ENCODE measurements at regions not wholly inside any gene's neighbourhood (a gene's known extent, or its start where the extent isn't known, plus 50 kb on each side); places are given as distances from the start of the nearest gene placed in this dataset.

DNA sequence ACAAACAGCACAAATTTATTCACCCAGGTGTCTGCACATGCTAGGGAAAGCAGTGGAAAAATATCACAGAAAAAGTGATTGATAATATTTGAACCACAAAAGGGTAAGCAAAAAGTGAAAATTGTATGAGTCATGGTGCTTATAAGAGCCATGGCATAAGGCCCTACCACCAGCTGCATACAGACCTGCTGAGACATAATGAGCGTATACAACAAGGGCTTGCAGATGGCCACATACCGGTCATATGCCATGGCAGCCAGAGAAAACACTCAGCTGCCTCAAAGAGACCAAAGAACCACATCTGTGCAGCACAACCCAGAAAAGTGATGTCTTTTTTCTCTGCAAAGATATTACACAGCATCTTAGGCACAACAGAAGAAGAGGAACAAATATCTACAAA, 71.4 kb upstream of the OR9G4 start:
- Histone ChIP-seq H3K9ac (ENCODE audit: low read length) (no peak overlapping the region), H3K79me2 (ENCODE audit: insufficient read depth, low read length) (no peaks in the 10 kb centered on the region), H3K27ac (ENCODE audit: low read depth, low read length) (no peak overlapping the region), H3K4me3 (replicated peaks in 1 of 2; ENCODE audit: low read depth in 1 of 2, low read length in 2 of 2) (no peak overlapping the region), H3K36me3 (ENCODE audit: control insufficient read depth in 1 of 2, insufficient read depth in 2 of 2, low read length in 2 of 2) (no peaks in the 10 kb centered on the region), H2AFZ (ENCODE audit: low read depth, low read length, poor library complexity, severe bottlenecking) (no peak overlapping the region), H3K4me1 (ENCODE audit: control insufficient read depth in 1 of 2, insufficient read depth in 2 of 2, low read length in 2 of 2) (no peaks in the 10 kb centered on the region), H3K9me2 (ENCODE audit: insufficient read depth) (no peaks in the 10 kb centered on the region), H3K9me3 (ENCODE audit: control insufficient read depth in 1 of 2, insufficient read depth in 1 of 2, low read depth in 1 of 2, low read length in 2 of 2) (no peaks in the 10 kb centered on the region; a peak in 1 of 4 replicates), H3K4me2 (ENCODE audit: low read length) (no peak overlapping the region), H4K20me1 (ENCODE audit: insufficient read depth) (no peaks in the 10 kb centered on the region), H3K27me3 (ENCODE audit: insufficient read depth, low read length) (no peaks in the 10 kb centered on the region)
- no peak for DNase-seq (ENCODE audit: low read depth, low spot score)
- ChIA-PET CTCF (no interaction called here), POLR2A (no interaction called here), RAD21 (ENCODE audit: low non-redundant PET in 1 of 2, low total read pairs in 2 of 2, uncharacterized antibody in 2 of 2, unreplicated experiment in 2 of 2) (no interaction called here)
- BruUV-seq (replicated peaks): no TSS peak
- TF ChIP-seq JUND (IDR thresholded peaks at IDR 0.05) (no peak), TCF7L2 (IDR thresholded peaks at IDR 0.05; ENCODE audit: borderline replicate concordance, extremely low read depth, insufficient read depth, insufficient read length) (no peak), SP1 (IDR thresholded peaks at IDR 0.05; ENCODE audit: low read depth) (no peak), EZH2 (IDR thresholded peaks at IDR 0.05) (no peak), ZFX (IDR thresholded peaks at IDR 0.05) (no peak), CBX3 (IDR thresholded peaks at IDR 0.05; ENCODE audit: low read depth) (no peak), POLR2AphosphoS5 (IDR thresholded peaks at IDR 0.05; ENCODE audit: low read depth, low read length) (no peak), ELF1 (IDR thresholded peaks at IDR 0.05; ENCODE audit: borderline replicate concordance, low read depth) (no peak), POLR2A (IDR thresholded peaks at IDR 0.05; ENCODE audit: borderline replicate concordance, extremely low read depth, insufficient read depth, insufficient read length) (no peak), CEBPB (IDR thresholded peaks at IDR 0.05; ENCODE audit: low read depth) (no peak)
- TF ChIP-seq, protein P1, sequence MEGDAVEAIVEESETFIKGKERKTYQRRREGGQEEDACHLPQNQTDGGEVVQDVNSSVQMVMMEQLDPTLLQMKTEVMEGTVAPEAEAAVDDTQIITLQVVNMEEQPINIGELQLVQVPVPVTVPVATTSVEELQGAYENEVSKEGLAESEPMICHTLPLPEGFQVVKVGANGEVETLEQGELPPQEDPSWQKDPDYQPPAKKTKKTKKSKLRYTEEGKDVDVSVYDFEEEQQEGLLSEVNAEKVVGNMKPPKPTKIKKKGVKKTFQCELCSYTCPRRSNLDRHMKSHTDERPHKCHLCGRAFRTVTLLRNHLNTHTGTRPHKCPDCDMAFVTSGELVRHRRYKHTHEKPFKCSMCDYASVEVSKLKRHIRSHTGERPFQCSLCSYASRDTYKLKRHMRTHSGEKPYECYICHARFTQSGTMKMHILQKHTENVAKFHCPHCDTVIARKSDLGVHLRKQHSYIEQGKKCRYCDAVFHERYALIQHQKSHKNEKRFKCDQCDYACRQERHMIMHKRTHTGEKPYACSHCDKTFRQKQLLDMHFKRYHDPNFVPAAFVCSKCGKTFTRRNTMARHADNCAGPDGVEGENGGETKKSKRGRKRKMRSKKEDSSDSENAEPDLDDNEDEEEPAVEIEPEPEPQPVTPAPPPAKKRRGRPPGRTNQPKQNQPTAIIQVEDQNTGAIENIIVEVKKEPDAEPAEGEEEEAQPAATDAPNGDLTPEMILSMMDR (IDR thresholded peaks at IDR 0.05 in 2 of 3, conservative IDR thresholded peaks at IDR 0.05 in 1 of 3; ENCODE audit: borderline replicate concordance in 1 of 3, insufficient read depth in 1 of 3, low read depth in 2 of 3, low read length in 2 of 3): no peak
- ATAC-seq: no peak
- intact Hi-C loops (cut with micrococcal nuclease): no loop called here

Data from HCT116 (cell line).